HG02642 (cell line): ENCODE measurements at regions not wholly inside any gene's neighbourhood (a gene's known extent, or its start where the extent isn't known, plus 50 kb on each side); places are given as distances from the start of the nearest gene placed in this dataset.
"Not testable (repeated sequence)": the region's sequence is repeated elsewhere in the genome, so short reads cannot be mapped to it uniquely, and the experiment has no call there.

Source experiments
- ATAC-seq: cut with Tn5 transposase; IDR thresholded peaks from one replicate; pipeline ENCODE4 v1.9.1; 2021; ENCODE audit warnings: mild to moderate bottlenecking; ENCODE audit not compliant: unreplicated experiment, poor library complexity

DNA sequence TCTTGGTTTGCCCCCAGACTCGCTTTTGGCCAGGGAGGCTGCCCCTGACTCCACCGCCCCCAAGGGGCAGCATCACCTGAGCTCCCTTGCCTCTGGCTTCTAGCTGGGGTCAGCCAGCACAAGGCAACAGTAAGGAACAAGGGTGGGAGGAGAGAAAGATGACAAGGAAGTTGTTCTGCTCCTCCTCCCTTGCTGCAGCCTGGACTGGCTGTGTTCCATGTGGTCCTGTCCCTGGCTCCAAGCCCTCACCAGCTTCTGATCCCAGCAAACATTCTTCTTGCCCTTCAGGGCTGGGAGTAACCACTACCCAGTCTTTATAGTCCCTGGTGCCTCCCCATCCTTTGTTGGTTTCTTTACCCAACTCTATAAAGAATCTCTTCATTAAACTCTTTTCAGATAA, 100.3 kb upstream of the SPIN1 start:
- no peak for ATAC-seq

DNA sequence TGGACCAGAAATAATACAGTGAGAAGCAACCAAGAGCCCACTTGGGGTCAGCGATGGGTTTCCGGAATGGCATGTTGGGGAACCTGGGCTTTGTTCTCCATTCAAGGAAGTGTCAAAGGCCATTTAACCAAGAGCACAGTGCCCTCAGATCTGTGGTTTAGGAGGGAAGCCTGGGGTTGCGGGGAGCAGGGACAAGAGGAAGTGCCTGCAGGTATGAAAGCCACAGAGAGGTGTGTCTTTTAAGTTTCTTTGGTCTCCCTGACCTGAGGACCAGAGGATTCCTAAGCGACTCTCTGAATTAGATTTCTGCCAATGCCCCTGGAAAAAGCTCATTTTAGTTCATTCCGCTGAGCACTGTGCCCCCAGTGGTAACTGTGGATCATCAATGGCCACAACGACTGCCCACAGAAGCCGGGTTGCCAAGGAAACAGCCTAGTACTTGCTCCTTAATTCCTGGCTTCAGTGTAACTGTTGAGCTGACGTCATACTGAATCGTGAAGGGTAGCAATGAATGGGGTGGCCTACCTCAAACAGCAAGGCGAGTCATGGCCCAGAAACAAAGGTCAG, 107.3 kb upstream of the SPIN1 start:
- ATAC-seq: no peak

- ATAC-seq: no peak
Measured at GRCh38 chr9:88278036-88278435, 110.2 kb upstream of the SPIN1 start.

DNA sequence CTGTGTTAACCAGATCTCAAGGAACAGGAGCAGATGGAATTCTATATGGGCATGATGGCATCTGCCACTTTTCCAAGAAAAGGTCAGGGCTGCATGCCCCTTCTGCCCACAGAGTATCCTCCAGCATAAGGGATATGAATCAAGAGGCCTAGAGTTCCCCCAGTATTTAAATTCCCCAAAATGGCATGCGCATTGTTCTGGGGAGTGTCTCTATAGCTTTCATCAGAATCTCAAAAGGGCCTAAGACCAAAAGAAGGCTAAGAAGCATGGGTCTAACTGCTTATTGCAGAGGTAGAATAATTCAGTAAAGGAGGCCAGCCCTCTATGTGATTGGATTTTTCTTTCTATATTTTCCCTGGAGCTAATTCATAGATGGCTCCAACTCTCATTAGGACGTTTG, 114.2 kb upstream of the SPIN1 start:
- no peak for ATAC-seq

- no peak for ATAC-seq
Measured at GRCh38 chr9:88272986-88273385, 115.3 kb upstream of the SPIN1 start.

GRCh38 chr9:88270413-88270812, 117.8 kb upstream of the SPIN1 start:
- no peak for ATAC-seq

DNA sequence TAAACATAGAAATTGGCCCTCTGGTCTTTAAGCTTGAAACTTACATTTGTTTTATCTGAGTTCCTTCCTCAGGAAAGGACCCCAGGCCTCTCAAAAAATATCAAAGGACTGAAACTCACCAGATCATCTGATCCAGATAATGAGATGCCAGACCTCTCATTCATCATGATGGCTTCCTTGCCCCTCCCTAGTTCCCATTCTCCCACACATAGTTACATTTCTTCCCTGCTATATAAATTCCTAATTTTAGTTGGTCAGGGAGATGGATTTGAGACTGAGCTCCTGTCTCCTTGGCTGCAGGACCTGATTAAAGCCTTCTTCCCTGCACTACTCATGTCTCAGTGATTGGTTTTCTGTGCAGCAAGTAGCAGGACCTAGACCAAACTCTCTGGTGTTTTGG, 119.4 kb upstream of the SPIN1 start:
- no peak for ATAC-seq

GRCh38 chr9:88267283-88267682, 121.0 kb upstream of the SPIN1 start:
- no peak for ATAC-seq

- no peak for ATAC-seq
Measured at GRCh38 chr9:88266416-88266815, 121.8 kb upstream of the SPIN1 start.

DNA sequence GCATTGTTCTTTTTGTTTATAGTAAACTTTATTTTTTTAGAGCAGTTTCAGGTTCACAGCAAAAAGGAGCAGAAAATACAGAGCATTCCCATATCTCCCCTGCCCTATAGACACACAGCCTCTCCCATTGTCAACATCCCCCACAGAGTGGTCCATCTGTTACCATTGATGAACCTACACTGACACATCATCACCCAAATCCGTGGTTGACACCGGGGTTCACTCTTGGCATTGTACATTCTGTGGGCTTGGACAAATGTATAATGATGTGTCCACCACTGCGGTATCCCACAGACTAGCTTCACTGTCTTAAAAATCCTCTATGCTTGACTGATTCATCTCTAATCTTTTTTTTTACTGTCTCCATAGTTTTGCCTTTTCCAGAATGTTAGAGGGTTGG, 120.7 kb upstream of the SPATA31C2 start:
- no peak for ATAC-seq

- no peak for ATAC-seq
Measured at GRCh38 chr9:88258601-88259000, 120.3 kb upstream of the SPATA31C2 start.

DNA sequence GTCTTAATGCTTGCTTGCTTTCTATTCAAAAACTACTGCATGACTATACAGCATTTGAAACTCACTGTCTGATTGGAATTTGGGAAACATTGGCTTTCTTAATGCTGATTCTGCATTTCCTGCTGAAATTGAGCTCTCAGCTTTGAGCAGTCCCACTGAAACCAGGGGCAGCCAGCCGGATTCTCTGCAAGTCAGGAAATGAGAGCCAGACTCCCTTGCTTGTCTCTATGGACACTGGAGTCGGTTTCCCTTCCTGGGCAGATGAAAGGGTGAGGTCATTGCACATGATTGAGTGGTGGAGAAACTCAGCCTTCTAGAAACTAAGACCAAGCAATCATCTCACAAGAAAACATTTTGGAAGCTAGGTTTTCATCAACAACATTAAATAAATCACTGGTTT, 119.7 kb upstream of the SPATA31C2 start:
- no peak for ATAC-seq

GRCh38 chr9:88256216-88256615, 117.9 kb upstream of the SPATA31C2 start:
- no peak for ATAC-seq

DNA sequence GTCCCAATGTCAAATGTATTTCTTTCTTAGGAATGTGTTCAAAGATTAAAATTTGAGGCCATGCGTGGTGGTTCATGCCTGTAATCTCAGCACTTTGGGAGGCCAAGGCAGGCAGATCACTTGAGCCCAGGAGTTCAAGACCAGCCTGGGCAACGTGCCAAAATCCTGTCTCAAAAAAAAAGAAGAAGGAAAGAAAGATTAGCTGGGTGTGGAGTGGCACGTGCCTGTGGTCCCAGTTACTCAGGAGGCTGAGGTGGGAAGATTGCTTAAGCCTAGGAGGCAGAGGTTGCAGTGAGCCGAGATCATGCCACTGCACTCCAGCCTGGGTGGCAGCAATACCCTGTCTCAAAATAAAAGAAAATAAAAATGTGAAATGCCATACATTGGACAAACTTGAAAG, 117.5 kb upstream of the SPATA31C2 start:
- ATAC-seq: not testable (repeated sequence)

DNA sequence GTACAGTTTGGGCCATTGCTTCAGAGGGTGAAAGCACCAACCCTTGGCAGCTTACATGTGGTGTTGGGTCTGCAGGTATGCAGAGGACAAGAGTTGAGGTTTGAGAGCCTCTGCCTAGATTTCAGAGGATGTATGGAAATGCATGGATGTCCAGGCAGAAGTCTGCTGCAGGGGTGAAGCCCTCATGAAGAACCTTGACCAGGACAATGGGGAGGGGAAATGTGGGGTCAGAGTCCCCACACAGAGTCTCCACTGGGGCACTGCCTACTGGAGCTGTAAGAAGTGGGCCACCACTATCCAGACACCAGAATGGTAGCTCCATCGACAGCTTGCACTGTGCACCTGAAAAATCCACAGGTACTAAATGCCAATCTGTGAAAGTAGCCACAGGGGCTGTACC, 113.6 kb upstream of the SPATA31C2 start:
- ATAC-seq: no peak

GRCh38 chr9:88243736-88244135, 105.5 kb upstream of the SPATA31C2 start:
- ATAC-seq: no peak

DNA sequence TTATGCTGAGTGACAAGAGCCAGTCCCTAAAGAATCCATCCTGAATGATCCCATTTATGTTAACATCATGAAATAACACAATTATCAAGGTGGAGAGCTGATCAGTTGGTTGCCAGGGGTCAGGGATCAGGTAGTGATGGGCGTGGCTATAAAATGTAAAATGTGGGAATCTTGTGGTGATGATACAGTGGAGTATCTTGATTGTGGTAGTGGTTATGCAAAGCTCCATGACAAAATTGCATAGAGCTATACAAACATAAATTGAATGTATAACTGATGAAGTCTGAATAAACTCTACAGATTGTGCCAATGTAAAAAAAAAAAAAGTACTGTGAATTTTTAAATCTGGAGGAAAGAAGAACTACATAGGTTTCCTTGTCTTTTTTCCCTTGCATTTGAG, 104.6 kb upstream of the SPATA31C2 start:
- ATAC-seq: no peak

- no peak for ATAC-seq
Measured at GRCh38 chr9:88237991-88238571, 99.8 kb upstream of the SPATA31C2 start.

GRCh38 chr9:88237479-88237961, 99.2 kb upstream of the SPATA31C2 start:
- no peak for ATAC-seq

DNA sequence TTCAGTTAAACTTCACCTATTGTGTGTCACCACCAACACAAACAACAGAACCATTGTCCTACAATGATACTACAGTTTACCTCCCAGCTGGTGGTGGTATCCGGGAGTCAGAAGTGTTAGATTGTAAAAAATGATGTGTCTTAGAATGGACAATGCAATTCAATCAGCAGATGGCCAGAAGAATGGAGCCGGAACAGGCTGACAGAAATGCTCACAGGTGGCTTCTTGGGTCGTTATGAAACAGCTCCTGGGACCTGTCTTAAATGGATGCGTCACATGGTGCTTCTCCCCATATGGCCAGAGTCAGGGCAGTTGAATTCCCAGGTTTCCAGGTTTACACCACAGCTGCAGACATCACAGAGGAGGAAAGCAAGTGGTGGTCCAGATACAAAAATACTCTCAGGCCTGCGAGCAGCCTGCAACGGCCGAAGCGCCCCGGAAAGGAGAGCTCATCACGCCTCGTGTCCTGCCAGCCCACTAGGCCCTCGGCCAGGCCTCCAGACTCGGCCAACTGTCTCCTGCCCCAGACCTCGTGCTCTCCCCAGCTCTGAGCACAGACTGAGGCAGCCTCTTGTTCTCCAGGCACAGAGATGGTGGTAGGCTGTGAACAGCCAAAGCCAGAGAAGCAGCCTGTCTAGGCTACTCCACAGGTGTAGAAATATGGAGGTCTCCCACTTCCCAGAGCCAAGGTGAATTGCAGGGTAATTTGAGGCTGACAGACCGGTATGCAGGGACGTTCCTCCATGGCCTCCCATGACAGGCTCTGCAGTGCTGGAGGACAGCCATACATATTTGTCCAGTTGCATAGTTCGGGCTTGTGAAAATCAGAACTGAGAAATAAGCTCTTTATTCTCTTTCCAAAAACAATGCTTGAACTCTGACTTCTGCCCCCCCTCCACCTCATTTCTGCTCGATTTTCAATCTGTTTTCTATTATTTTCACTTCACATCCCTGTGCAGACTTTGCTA, 98.5 kb upstream of the SPATA31C2 start:
- ATAC-seq: no peak

GRCh38 chr9:88235615-88236014, 97.3 kb upstream of the SPATA31C2 start:
- no peak for ATAC-seq
